Endothelial cell of umbilical vein (primary cell): ENCODE measurements at regions not wholly inside any gene's neighbourhood (a gene's known extent, or its start where the extent isn't known, plus 50 kb on each side); places are given as distances from the start of the nearest gene placed in this dataset.

Experiments
- CTCF ChIP-seq, 2 donors: IDR thresholded peaks; 1 replicate in 1 of 2; 2 replicates in 1 of 2; pipeline ENCODE4 v1.5.1; 2011; ENCODE audit warnings: low read length in 2 of 2, mild to moderate bottlenecking in 2 of 2, moderate library complexity in 2 of 2, control low read depth in 1 of 2, inconsistent platforms in 1 of 2, low read depth in 1 of 2; ENCODE audit not compliant: insufficient read depth in 1 of 2; ENCODE audit errors: extremely low read depth in 1 of 2
- EZH2 ChIP-seq: IDR thresholded peaks from 2 replicates; pipeline ENCODE4 v1.6.1; 2012; ENCODE audit warnings: borderline replicate concordance, low read depth, mild to moderate bottlenecking, moderate library complexity, low read length, inconsistent platforms; ENCODE audit not compliant: severe bottlenecking
- GATA2 ChIP-seq: IDR thresholded peaks from 2 replicates; pipeline ENCODE4 v1.7.0; 2011; ENCODE audit warnings: low read depth, mild to moderate bottlenecking, moderate library complexity, mixed read lengths, low read length; ENCODE audit not compliant: insufficient read length, insufficient read depth
- POLR2A ChIP-seq: IDR thresholded peaks from 2 replicates; pipeline ENCODE4 v1.6.1; 2012; ENCODE audit warnings: low read depth, mild to moderate bottlenecking, control low read depth, low read length

- TF ChIP-seq POLR2A: no peak
- no peak for TF ChIP-seq CTCF (IDR thresholded peaks at IDR 0.05; ENCODE audit: extremely low read depth in 1 of 2, insufficient read depth in 1 of 2, low read depth in 1 of 2, low read length in 2 of 2)
- peak; percentile 96 for TF ChIP-seq GATA2
- no peak for TF ChIP-seq EZH2
These were observed 583.5 kb upstream of the TUSC1 start for GRCh38 chr9:26261503-26262330.
